ENCODE measurements at regions not wholly inside any gene's neighbourhood (a gene's known extent, or its start where the extent isn't known, plus 50 kb on each side); places are given as distances from the start of the nearest gene placed in this dataset. TPM values are rescaled to one million over a fixed set of nuclear protein-coding genes. Genes with fewer than 3 reads are reported as not detected.
"Not testable (repeated sequence)": the region's sequence is repeated elsewhere in the genome, so short reads cannot be mapped to it uniquely, and the experiment has no call there.

DNA sequence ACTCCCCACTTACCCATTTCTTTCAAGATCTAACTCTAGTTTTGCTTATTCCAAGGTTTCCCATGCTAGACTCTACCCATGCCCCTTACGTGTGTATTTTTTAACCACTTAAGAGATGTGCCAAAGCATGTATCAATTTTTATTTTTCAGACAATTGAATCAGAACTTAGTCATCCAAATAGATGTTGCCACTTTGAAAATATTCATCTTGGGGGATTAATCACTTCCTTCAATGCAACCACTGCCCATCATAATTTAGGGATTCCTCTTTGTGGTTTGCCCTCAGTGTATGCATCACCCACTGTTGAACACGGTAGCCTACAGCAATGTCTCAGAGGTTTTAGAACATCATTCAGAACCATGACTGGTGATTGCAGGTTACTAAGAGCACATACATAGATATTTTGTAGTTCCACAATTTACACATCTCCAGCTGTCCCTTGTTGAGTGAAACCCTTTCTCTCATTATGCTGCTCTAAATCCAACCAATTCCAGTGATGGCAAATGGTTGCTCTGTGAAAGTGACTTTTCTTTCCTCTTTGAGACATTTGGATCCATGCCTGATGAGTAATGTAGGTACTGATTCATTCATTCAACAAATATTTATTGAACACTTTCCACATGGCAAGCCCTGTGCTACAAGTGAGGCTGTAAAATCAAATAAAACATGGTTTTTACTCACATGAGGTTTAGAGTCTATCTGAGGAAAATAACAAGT lies 60.6 kb upstream of the SERP2 start:
- ATAC-seq (ENCODE audit: low read depth) (no peak), DNase-seq (no peak)
- Mint-ChIP-seq H3K27me3 (peaks cover 7% of the 10 kb centered on the region), H3K4me3 (no peak overlapping the region), H3K36me3 (peaks cover 1% of the 10 kb centered on the region), H3K4me1 (no peaks in the 10 kb centered on the region), H3K27ac (no peak overlapping the region), H3K9me3 (peaks cover 1% of the 10 kb centered on the region)
- POLR2A ChIA-PET = no interaction called here

GRCh38 chr13:44313674-44314073 lies 60.0 kb upstream of the SERP2 start:
- Mint-ChIP-seq H3K27me3 (peaks cover 7% of the 10 kb centered on the region), H3K36me3 (peaks cover 1% of the 10 kb centered on the region), H3K4me1 (no peaks in the 10 kb centered on the region), H3K9me3 (peaks cover 1% of the 10 kb centered on the region), H3K4me3 (no peak overlapping the region), H3K27ac (no peak overlapping the region)
- DNase-seq (no peak), ATAC-seq (ENCODE audit: low read depth) (no peak)
- POLR2A ChIA-PET = no interaction called here

DNA sequence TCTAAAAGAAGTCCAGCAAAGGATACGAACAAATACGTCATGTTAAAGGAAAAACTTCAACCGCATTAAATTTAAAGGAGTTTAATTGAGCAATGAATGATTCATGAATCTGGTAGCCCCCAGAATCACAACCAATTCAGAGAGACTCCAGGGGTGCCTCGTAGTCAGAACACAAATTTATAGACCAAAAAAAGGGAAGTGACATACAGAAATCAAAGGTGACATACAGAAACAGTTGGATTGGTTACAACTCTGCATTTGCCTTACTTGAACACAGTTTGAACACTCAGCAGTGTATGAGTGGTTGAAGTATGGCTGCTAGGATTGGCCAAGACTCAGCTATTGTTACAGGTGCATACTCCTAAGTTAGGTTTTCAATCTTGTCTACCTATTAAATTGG lies 59.5 kb upstream of the SERP2 start:
- H3K4me3 Mint-ChIP-seq; H3K9me3 Mint-ChIP-seq; H3K27ac Mint-ChIP-seq; DNase-seq; H3K36me3 Mint-ChIP-seq; H3K4me1 Mint-ChIP-seq; POLR2A ChIA-PET; ATAC-seq (ENCODE audit: low read depth); H3K27me3 Mint-ChIP-seq: not testable (repeated sequence)

- H3K27ac Mint-ChIP-seq = no peak overlapping the region
- ATAC-seq (ENCODE audit: low read depth) (no peak), DNase-seq (no peak)
- H3K4me1 Mint-ChIP-seq = no peaks in the 10 kb centered on the region
- POLR2A ChIA-PET = no interaction called here
- H3K4me3 Mint-ChIP-seq = no peak overlapping the region
- peaks cover 9% of the 10 kb centered on the region for H3K27me3 Mint-ChIP-seq
- peaks cover 1% of the 10 kb centered on the region for H3K9me3 Mint-ChIP-seq
- peaks cover under 1% of the 10 kb centered on the region for H3K36me3 Mint-ChIP-seq
Observed at GRCh38 chr13:44317752-44318151, 55.9 kb upstream of the SERP2 start.

GRCh38 chr13:44318161-44318560 lies 55.5 kb upstream of the SERP2 start:
- ATAC-seq (ENCODE audit: low read depth) (no peak), DNase-seq (no peak)
- peaks cover 1% of the 10 kb centered on the region for H3K9me3 Mint-ChIP-seq
- H3K4me3 Mint-ChIP-seq = no peak overlapping the region
- no peaks in the 10 kb centered on the region for H3K4me1 Mint-ChIP-seq
- no peak overlapping the region for H3K27ac Mint-ChIP-seq
- H3K27me3 Mint-ChIP-seq = peaks cover 9% of the 10 kb centered on the region
- POLR2A ChIA-PET = no interaction called here
- H3K36me3 Mint-ChIP-seq = no peaks in the 10 kb centered on the region

DNA sequence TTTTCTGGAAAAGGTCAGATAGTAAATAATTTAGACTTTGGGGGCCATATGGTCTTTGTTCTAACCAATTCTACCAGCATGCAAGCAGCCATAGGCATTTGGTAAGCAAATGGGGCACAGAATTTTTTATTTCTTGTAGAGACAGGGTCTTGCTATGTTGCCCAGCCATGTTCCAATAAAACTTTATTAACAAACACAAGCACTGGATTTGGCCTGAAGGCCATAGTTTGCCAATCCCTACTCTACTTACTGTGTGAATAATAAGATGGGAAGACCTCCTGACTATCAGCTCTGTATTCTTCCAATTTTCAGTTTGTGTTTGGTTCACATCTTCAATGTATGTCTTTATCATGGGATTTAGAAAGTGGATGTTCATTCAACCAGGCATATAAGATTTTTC lies 53.0 kb upstream of the SERP2 start:
- Mint-ChIP-seq H3K36me3 (no peaks in the 10 kb centered on the region), H3K4me3 (no peak overlapping the region), H3K4me1 (no peaks in the 10 kb centered on the region), H3K27ac (no peak overlapping the region), H3K27me3 (peaks cover 8% of the 10 kb centered on the region), H3K9me3 (peaks cover 1% of the 10 kb centered on the region)
- POLR2A ChIA-PET = no interaction called here
- DNase-seq = no peak
- ATAC-seq (ENCODE audit: low read depth) = no peak

GRCh38 chr13:44321961-44322360 lies 51.7 kb upstream of the SERP2 start:
- no peak for ATAC-seq (ENCODE audit: low read depth)
- POLR2A ChIA-PET = no interaction called here
- Mint-ChIP-seq H3K27me3 (peaks cover 6% of the 10 kb centered on the region), H3K27ac (no peak overlapping the region), H3K36me3 (no peaks in the 10 kb centered on the region), H3K4me3 (no peak overlapping the region), H3K4me1 (no peaks in the 10 kb centered on the region), H3K9me3 (peaks cover 1% of the 10 kb centered on the region)
- DNase-seq = no peak

GRCh38 chr13:44322928-44323327 lies 50.7 kb upstream of the SERP2 start:
- no peak overlapping the region for H3K27ac Mint-ChIP-seq
- no peaks in the 10 kb centered on the region for H3K36me3 Mint-ChIP-seq
- H3K4me3 Mint-ChIP-seq = no peak overlapping the region
- POLR2A ChIA-PET = no interaction called here
- H3K9me3 Mint-ChIP-seq = peaks cover 3% of the 10 kb centered on the region
- peaks cover 2% of the 10 kb centered on the region for H3K27me3 Mint-ChIP-seq
- no peak for ATAC-seq (ENCODE audit: low read depth)
- no peak for DNase-seq
- H3K4me1 Mint-ChIP-seq = no peaks in the 10 kb centered on the region

GRCh38 chr13:44323754-44324153 lies 49.9 kb upstream of the SERP2 start:
- no peaks in the 10 kb centered on the region for H3K4me1 Mint-ChIP-seq
- H3K36me3 Mint-ChIP-seq = no peaks in the 10 kb centered on the region
- DNase-seq = no peak
- H3K9me3 Mint-ChIP-seq = peaks cover 3% of the 10 kb centered on the region
- POLR2A ChIA-PET = no interaction called here
- no peak overlapping the region for H3K27ac Mint-ChIP-seq
- H3K27me3 Mint-ChIP-seq = peaks cover 2% of the 10 kb centered on the region
- no peak for ATAC-seq (ENCODE audit: low read depth)
- no peak overlapping the region for H3K4me3 Mint-ChIP-seq

Small RNA genes in the stretch of these regions (microRNA-seq; reads per million reads assigned to microRNA genes)
- gene MIR8079 = not detected

Data from activated naive CD8-positive, alpha-beta T cell treated with anti-CD3 and anti-CD28 coated beads, Interleukin-2, amount 10 ng/mL, durations not matched to agents 7 days and 5 days (primary cell).